Epithelial cell of esophagus (primary cell): ENCODE measurements at regions not wholly inside any gene's neighbourhood (a gene's known extent, or its start where the extent isn't known, plus 50 kb on each side); places are given as distances from the start of the nearest gene placed in this dataset.

Experiments
- DNase-seq: peaks from one replicate; pipeline ENCODE4 v3.0.0; 2010; ENCODE audit warnings: low read depth
- H3K4me3 ChIP-seq: 2 replicates; pipeline ENCODE4 v1.5.1; 2011; ENCODE audit warnings: mild to moderate bottlenecking, low read length, control low read depth
- TF ChIP-seq, protein P1 (sequence below): IDR thresholded peaks from 2 replicates; pipeline ENCODE4 v1.5.1; 2011; ENCODE audit warnings: low read depth, mild to moderate bottlenecking, low read length, control low read depth, inconsistent platforms; ENCODE audit not compliant: insufficient read depth; ENCODE audit errors: missing control alignments

DNA sequence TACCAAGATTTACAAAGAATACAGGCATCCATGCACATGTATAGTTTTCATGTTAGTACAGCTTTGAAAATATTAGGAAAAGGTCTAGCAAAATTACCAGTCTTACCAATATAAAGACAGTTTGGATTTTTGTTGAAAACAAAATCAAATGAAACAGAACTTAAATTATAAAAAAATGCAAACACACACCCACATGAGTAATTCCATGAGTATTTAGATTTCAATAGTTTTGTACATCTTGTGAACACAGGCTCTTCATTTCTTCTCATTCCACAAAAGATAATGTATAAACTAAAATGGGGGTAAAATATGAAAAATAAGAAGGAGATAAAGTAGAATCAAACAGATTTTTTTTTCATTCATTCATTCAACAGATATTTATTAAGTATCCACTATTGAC, 682.2 kb upstream of the ANKRD30A start:
- DNase-seq, result no peak
- TF ChIP-seq, protein P1, sequence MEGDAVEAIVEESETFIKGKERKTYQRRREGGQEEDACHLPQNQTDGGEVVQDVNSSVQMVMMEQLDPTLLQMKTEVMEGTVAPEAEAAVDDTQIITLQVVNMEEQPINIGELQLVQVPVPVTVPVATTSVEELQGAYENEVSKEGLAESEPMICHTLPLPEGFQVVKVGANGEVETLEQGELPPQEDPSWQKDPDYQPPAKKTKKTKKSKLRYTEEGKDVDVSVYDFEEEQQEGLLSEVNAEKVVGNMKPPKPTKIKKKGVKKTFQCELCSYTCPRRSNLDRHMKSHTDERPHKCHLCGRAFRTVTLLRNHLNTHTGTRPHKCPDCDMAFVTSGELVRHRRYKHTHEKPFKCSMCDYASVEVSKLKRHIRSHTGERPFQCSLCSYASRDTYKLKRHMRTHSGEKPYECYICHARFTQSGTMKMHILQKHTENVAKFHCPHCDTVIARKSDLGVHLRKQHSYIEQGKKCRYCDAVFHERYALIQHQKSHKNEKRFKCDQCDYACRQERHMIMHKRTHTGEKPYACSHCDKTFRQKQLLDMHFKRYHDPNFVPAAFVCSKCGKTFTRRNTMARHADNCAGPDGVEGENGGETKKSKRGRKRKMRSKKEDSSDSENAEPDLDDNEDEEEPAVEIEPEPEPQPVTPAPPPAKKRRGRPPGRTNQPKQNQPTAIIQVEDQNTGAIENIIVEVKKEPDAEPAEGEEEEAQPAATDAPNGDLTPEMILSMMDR, result no peak

DNA sequence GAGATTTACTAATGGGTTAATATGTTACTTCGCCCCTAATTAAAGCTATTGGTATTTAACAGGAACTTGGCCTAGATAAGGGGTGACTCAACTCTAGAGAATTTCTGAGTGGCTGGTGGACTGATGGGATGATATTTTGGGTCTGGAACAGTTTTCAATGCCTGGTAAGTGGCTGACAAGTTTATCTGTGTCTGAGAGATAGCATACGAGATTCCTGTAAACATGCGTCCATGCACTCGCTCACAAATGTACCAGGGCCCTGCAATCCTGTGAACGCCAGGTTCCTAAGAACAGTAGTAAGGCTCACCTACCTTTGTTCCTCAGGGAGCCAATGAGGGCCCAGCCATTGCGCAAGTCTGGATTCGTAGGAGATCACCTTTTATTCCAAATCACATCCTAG, 683.8 kb upstream of the ANKRD30A start:
- peak; percentile 5 for DNase-seq
- H3K4me3 ChIP-seq, result no peak overlapping the region
- TF ChIP-seq, protein P1, result no peak

More for the DNA sequence above, 682.2 kb upstream of the ANKRD30A start:
- no peak overlapping the region for H3K4me3 ChIP-seq

DNA sequence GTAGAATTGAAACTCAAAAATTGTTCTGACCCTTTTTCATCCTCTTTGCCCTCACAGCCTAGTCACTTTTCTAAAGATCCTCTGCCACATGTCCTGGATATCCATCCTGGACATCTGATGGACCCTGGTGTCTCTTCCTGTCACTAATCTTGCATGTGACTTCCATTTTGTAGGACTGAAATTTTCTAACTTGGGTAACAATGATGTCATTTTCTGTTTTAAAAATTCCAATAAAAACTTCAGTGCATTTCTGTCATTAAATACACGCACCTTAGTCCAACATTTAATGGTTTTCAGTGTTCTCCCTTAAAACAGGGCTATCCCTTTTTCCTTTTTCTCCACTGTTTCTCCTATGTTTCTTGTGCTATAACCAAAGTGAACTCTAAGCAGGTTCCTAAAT, 684.9 kb upstream of the ANKRD30A start:
- no peak for DNase-seq
- no peak overlapping the region for H3K4me3 ChIP-seq
- TF ChIP-seq, protein P1, result no peak

DNA sequence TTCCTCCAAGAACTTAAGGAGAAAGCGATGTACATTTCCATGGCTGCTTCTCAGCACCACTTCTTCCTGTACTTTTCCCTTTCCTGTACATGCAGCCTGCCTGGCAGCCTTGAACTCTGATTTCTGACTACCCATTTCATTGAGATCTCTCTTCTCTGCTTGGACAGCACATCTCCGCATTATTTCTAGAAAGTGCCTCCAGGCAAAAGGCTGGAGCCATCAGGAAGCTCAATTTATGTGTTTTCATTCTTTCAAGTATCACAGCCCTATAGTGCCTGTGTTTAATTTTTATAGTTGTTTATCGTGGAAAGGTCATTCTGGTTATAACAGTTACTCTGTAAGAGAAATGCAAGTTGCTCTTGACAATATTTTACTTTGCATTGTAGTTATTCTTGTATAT, 688.0 kb upstream of the ANKRD30A start:
- DNase-seq, result no peak
- H3K4me3 ChIP-seq, result no peak overlapping the region
- TF ChIP-seq, protein P1, result no peak

DNA sequence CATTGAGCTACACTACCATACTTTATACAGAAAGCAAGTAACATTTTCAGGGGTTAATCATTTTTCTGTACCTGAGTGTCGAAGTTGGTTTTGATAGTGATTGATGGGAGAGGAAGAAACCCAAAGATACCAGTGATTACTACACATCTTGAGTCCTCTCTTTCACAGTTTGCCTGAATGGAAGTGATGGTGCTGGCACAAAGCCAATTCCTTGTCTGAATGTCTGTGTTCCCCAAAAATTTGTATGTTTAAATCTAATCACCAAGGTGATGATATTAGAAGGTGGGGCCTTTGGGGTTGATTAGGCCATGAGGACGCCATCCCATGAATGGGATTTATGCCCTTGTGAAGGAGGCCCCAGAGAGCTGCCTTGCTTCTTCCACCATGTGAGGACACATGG, 696.9 kb upstream of the ANKRD30A start:
- H3K4me3 ChIP-seq, result no peak overlapping the region
- DNase-seq, result no peak
- TF ChIP-seq, protein P1, result no peak

DNA sequence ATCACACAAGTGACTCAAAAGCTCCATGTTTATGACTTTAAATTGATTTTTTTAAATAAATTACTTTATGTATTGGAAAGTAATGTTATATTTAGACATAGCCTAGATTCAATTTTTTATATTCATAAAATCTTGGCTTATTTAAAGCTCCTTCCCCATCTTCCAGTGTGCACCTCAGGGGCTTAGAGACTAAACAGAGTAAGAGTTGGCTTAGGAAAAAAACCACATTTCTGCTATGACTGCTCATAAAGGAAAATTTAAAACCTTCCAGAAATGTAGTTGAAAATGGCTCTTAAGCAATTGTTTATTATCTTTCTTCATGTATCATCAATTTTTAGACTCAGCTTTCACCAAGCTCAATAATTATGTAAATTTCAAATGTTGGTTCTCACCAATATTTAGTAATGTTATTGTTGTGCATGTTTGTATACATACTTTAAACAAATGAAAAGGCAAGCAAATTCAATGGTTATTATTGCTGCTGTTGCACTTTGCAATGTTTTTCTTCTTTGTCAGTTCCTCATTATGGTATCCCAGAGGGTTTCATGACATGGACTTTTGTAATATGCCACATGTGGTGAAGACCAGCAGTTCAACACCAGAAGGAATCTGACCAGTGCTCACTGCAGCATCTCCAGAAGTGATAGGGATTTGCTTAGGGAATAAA, 700.1 kb upstream of the ANKRD30A start:
- no peak for DNase-seq
- TF ChIP-seq, protein P1, result no peak
- H3K4me3 ChIP-seq, result no peak overlapping the region

DNA sequence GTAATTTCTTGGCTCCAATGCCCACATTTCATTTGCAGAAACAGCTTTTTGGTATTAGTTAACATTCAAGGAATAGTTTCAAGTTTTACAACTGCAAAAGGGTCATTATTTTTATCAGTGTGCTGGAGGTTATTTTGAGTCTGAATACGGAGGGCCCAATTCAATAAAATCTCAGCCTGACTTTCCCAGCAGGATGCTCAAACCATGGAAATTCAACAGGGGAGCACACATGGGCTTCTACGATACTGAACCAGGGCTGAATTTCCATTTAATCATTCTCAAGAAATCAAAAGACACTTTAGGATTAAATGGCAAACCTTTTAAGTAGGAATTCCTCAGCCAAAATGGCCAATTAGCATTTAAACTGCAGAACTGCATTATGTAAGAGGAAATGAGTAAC, 700.9 kb upstream of the ANKRD30A start:
- TF ChIP-seq, protein P1, result no peak
- DNase-seq, result no peak

More for the DNA sequence above, 700.9 kb upstream of the ANKRD30A start:
- H3K4me3 ChIP-seq, result no peak overlapping the region
